ENCODE measurements at regions not wholly inside any gene's neighbourhood (a gene's known extent, or its start where the extent isn't known, plus 50 kb on each side); places are given as distances from the start of the nearest gene placed in this dataset.
"Not testable (repeated sequence)": the region's sequence is repeated elsewhere in the genome, so short reads cannot be mapped to it uniquely, and the experiment has no call there.

GRCh38 chr6:155628306-155628705, 172.7 kb upstream of the NOX3 start:
- Histone ChIP-seq H3K4me1 (ENCODE audit: insufficient read depth, low read length) (no peaks in the 10 kb centered on the region), H3K4me3 (ENCODE audit: low read length) (no peak overlapping the region), H3K9me3 (ENCODE audit: low read length) (no peaks in the 10 kb centered on the region), H3K27me3 (ENCODE audit: insufficient read depth, low read length) (no peaks in the 10 kb centered on the region), H3K36me3 (ENCODE audit: insufficient read depth, low read length) (no peaks in the 10 kb centered on the region), H2AFZ (ENCODE audit: low read depth, low read length) (no peak overlapping the region)

- H3K9me3 ChIP-seq (ENCODE audit: low read length): not testable (repeated sequence)
These were observed 172.1 kb upstream of the NOX3 start for GRCh38 chr6:155627722-155628212.

GRCh38 chr6:155623450-155624178, 168.0 kb upstream of the NOX3 start:
- Histone ChIP-seq H3K36me3 (ENCODE audit: insufficient read depth, low read length) (no peaks in the 10 kb centered on the region), H3K9me3 (ENCODE audit: low read length) (no peaks in the 10 kb centered on the region), H3K4me3 (ENCODE audit: low read length) (no peak overlapping the region), H2AFZ (ENCODE audit: low read depth, low read length) (no peak overlapping the region), H3K4me1 (ENCODE audit: insufficient read depth, low read length) (no peaks in the 10 kb centered on the region), H3K27me3 (ENCODE audit: insufficient read depth, low read length) (peaks cover 2% of the 10 kb centered on the region)

More at GRCh38 chr6:155627722-155628212, 172.1 kb upstream of the NOX3 start:
- H2AFZ ChIP-seq (ENCODE audit: low read depth, low read length); H3K4me1 ChIP-seq (ENCODE audit: insufficient read depth, low read length); H3K36me3 ChIP-seq (ENCODE audit: insufficient read depth, low read length); H3K4me3 ChIP-seq (ENCODE audit: low read length); H3K27me3 ChIP-seq (ENCODE audit: insufficient read depth, low read length): not testable (repeated sequence)

- no peaks in the 10 kb centered on the region for H3K27me3 ChIP-seq (ENCODE audit: insufficient read depth, low read length)
- no peaks in the 10 kb centered on the region for H3K36me3 ChIP-seq (ENCODE audit: insufficient read depth, low read length)
- H2AFZ ChIP-seq (ENCODE audit: low read depth, low read length): no peak overlapping the region
- no peaks in the 10 kb centered on the region for H3K4me1 ChIP-seq (ENCODE audit: insufficient read depth, low read length)
- no peak overlapping the region for H3K4me3 ChIP-seq (ENCODE audit: low read length)
- no peaks in the 10 kb centered on the region for H3K9me3 ChIP-seq (ENCODE audit: low read length)
These were observed 159.0 kb upstream of the NOX3 start for GRCh38 chr6:155614606-155615005.

- Histone ChIP-seq H3K4me1 (ENCODE audit: insufficient read depth, low read length) (no peaks in the 10 kb centered on the region), H2AFZ (ENCODE audit: low read depth, low read length) (no peak overlapping the region), H3K27me3 (ENCODE audit: insufficient read depth, low read length) (peaks cover 6% of the 10 kb centered on the region), H3K4me3 (ENCODE audit: low read length) (no peak overlapping the region), H3K36me3 (ENCODE audit: insufficient read depth, low read length) (no peaks in the 10 kb centered on the region), H3K9me3 (ENCODE audit: low read length) (no peaks in the 10 kb centered on the region)
These were observed 156.1 kb upstream of the NOX3 start for GRCh38 chr6:155611742-155612141.

GRCh38 chr6:155604991-155605390, 149.4 kb upstream of the NOX3 start:
- H3K4me1 ChIP-seq (ENCODE audit: insufficient read depth, low read length): peaks cover 10% of the 10 kb centered on the region
- H3K9me3 ChIP-seq (ENCODE audit: low read length): no peaks in the 10 kb centered on the region
- H3K36me3 ChIP-seq (ENCODE audit: insufficient read depth, low read length): no peaks in the 10 kb centered on the region
- H3K27me3 ChIP-seq (ENCODE audit: insufficient read depth, low read length): peaks cover 21% of the 10 kb centered on the region
- H3K4me3 ChIP-seq (ENCODE audit: low read length): no peak overlapping the region
- H2AFZ ChIP-seq (ENCODE audit: low read depth, low read length): no peak overlapping the region

- Histone ChIP-seq H3K4me3 (ENCODE audit: low read length) (no peak overlapping the region), H3K9me3 (ENCODE audit: low read length) (no peaks in the 10 kb centered on the region), H3K4me1 (ENCODE audit: insufficient read depth, low read length) (peaks cover 24% of the 10 kb centered on the region), H3K27me3 (ENCODE audit: insufficient read depth, low read length) (peaks cover 23% of the 10 kb centered on the region), H3K36me3 (ENCODE audit: insufficient read depth, low read length) (no peaks in the 10 kb centered on the region), H2AFZ (ENCODE audit: low read depth, low read length) (no peak overlapping the region)
These were observed 143.9 kb upstream of the NOX3 start for GRCh38 chr6:155599561-155599960.

- Histone ChIP-seq H3K36me3 (ENCODE audit: insufficient read depth, low read length) (no peaks in the 10 kb centered on the region), H3K4me3 (ENCODE audit: low read length) (no peak overlapping the region), H3K27me3 (ENCODE audit: insufficient read depth, low read length) (peaks cover 23% of the 10 kb centered on the region), H3K9me3 (ENCODE audit: low read length) (no peaks in the 10 kb centered on the region), H2AFZ (ENCODE audit: low read depth, low read length) (no peak overlapping the region), H3K4me1 (ENCODE audit: insufficient read depth, low read length) (peaks cover 24% of the 10 kb centered on the region)
These were observed 143.5 kb upstream of the NOX3 start for GRCh38 chr6:155599160-155599559.

GRCh38 chr6:155595284-155595683, 139.6 kb upstream of the NOX3 start:
- H3K36me3 ChIP-seq (ENCODE audit: insufficient read depth, low read length): no peaks in the 10 kb centered on the region
- H3K4me1 ChIP-seq (ENCODE audit: insufficient read depth, low read length): peaks cover 16% of the 10 kb centered on the region
- H3K4me3 ChIP-seq (ENCODE audit: low read length): no peak overlapping the region
- H3K9me3 ChIP-seq (ENCODE audit: low read length): no peaks in the 10 kb centered on the region
- no peak overlapping the region for H2AFZ ChIP-seq (ENCODE audit: low read depth, low read length)
- H3K27me3 ChIP-seq (ENCODE audit: insufficient read depth, low read length): peaks cover 16% of the 10 kb centered on the region

- H3K36me3 ChIP-seq (ENCODE audit: insufficient read depth, low read length): no peaks in the 10 kb centered on the region
- H2AFZ ChIP-seq (ENCODE audit: low read depth, low read length): no peak overlapping the region
- no peak overlapping the region for H3K4me3 ChIP-seq (ENCODE audit: low read length)
- peaks cover 17% of the 10 kb centered on the region for H3K27me3 ChIP-seq (ENCODE audit: insufficient read depth, low read length)
- no peaks in the 10 kb centered on the region for H3K4me1 ChIP-seq (ENCODE audit: insufficient read depth, low read length)
- H3K9me3 ChIP-seq (ENCODE audit: low read length): no peaks in the 10 kb centered on the region
These were observed 136.1 kb upstream of the NOX3 start for GRCh38 chr6:155591741-155592140.

GRCh38 chr6:155589190-155589589, 133.6 kb upstream of the NOX3 start:
- Histone ChIP-seq H3K4me3 (ENCODE audit: low read length) (no peak overlapping the region), H3K27me3 (ENCODE audit: insufficient read depth, low read length) (peaks cover 13% of the 10 kb centered on the region), H3K4me1 (ENCODE audit: insufficient read depth, low read length) (peaks cover 7% of the 10 kb centered on the region), H3K36me3 (ENCODE audit: insufficient read depth, low read length) (no peaks in the 10 kb centered on the region), H3K9me3 (ENCODE audit: low read length) (no peaks in the 10 kb centered on the region), H2AFZ (ENCODE audit: low read depth, low read length) (no peak overlapping the region)

- Histone ChIP-seq H3K27me3 (ENCODE audit: insufficient read depth, low read length) (peaks cover 13% of the 10 kb centered on the region), H3K9me3 (ENCODE audit: low read length) (no peaks in the 10 kb centered on the region), H3K4me1 (ENCODE audit: insufficient read depth, low read length) (peaks cover 7% of the 10 kb centered on the region), H3K36me3 (ENCODE audit: insufficient read depth, low read length) (no peaks in the 10 kb centered on the region), H2AFZ (ENCODE audit: low read depth, low read length) (no peak overlapping the region), H3K4me3 (ENCODE audit: low read length) (no peak overlapping the region)
These were observed 132.2 kb upstream of the NOX3 start for GRCh38 chr6:155587817-155588216.

- Histone ChIP-seq H3K4me1 (ENCODE audit: insufficient read depth, low read length) (peaks cover 7% of the 10 kb centered on the region), H3K27me3 (ENCODE audit: insufficient read depth, low read length) (peaks cover 10% of the 10 kb centered on the region), H3K9me3 (ENCODE audit: low read length) (no peaks in the 10 kb centered on the region), H3K4me3 (ENCODE audit: low read length) (no peak overlapping the region), H3K36me3 (ENCODE audit: insufficient read depth, low read length) (no peaks in the 10 kb centered on the region), H2AFZ (ENCODE audit: low read depth, low read length) (no peak overlapping the region)
These were observed 130.5 kb upstream of the NOX3 start for GRCh38 chr6:155586090-155586489.

- no peaks in the 10 kb centered on the region for H3K9me3 ChIP-seq (ENCODE audit: low read length)
- H2AFZ ChIP-seq (ENCODE audit: low read depth, low read length): no peak overlapping the region
- peaks cover 2% of the 10 kb centered on the region for H3K27me3 ChIP-seq (ENCODE audit: insufficient read depth, low read length)
- H3K36me3 ChIP-seq (ENCODE audit: insufficient read depth, low read length): no peaks in the 10 kb centered on the region
- peaks cover 7% of the 10 kb centered on the region for H3K4me1 ChIP-seq (ENCODE audit: insufficient read depth, low read length)
- no peak overlapping the region for H3K4me3 ChIP-seq (ENCODE audit: low read length)
These were observed 128.4 kb upstream of the NOX3 start for GRCh38 chr6:155584006-155584405.
